ENCODE measurements at regions not wholly inside any gene's neighbourhood (a gene's known extent, or its start where the extent isn't known, plus 50 kb on each side); places are given as distances from the start of the nearest gene placed in this dataset.

DNA sequence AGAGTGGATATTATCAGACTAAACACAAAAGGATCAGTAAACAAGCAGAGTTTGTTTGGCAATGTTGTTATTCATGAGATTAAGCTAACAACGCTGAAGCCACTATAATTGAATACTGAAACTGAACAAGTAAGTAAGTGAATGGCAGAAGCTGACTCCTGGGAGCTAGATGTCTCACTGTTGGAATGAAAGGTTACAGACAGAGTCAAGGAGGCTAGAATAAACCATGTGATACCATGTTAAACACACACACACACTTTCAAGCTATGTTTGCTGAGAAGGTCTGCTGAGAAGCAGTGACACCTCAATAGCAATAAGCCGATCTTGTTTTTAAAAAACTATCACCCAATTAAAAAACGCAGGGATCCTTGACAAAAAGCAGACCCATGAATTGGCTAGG, 1609.4 kb upstream of the MIR17HG start:
- TF ChIP-seq, protein P1, sequence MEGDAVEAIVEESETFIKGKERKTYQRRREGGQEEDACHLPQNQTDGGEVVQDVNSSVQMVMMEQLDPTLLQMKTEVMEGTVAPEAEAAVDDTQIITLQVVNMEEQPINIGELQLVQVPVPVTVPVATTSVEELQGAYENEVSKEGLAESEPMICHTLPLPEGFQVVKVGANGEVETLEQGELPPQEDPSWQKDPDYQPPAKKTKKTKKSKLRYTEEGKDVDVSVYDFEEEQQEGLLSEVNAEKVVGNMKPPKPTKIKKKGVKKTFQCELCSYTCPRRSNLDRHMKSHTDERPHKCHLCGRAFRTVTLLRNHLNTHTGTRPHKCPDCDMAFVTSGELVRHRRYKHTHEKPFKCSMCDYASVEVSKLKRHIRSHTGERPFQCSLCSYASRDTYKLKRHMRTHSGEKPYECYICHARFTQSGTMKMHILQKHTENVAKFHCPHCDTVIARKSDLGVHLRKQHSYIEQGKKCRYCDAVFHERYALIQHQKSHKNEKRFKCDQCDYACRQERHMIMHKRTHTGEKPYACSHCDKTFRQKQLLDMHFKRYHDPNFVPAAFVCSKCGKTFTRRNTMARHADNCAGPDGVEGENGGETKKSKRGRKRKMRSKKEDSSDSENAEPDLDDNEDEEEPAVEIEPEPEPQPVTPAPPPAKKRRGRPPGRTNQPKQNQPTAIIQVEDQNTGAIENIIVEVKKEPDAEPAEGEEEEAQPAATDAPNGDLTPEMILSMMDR (IDR thresholded peaks at IDR 0.05; ENCODE audit: poor library complexity), result no peak
- TF ChIP-seq EZH2 (IDR thresholded peaks at IDR 0.05; ENCODE audit: borderline replicate concordance), result no peak
